COR-L47 (cell line): ENCODE measurements at regions not wholly inside any gene's neighbourhood (a gene's known extent, or its start where the extent isn't known, plus 50 kb on each side); places are given as distances from the start of the nearest gene placed in this dataset.

Experiments
- DNase-seq: peaks from one replicate; lab custom pipeline; 2025; lab: John Stamatoyannopoulos, UW

GRCh38 chr16:64459402-64459801 is 662.5 kb downstream of the CDH11 start:
- no peak for DNase-seq

GRCh38 chr16:64455275-64455674 is 666.6 kb downstream of the CDH11 start:
- DNase-seq = no peak

- no peak for DNase-seq
Observed at GRCh38 chr16:64453646-64454045, 668.2 kb downstream of the CDH11 start.

GRCh38 chr16:64452446-64452845 is 669.4 kb downstream of the CDH11 start:
- DNase-seq = no peak

GRCh38 chr16:64450177-64450576 is 671.7 kb downstream of the CDH11 start:
- no peak for DNase-seq

GRCh38 chr16:64449506-64449905 is 672.4 kb downstream of the CDH11 start:
- no peak for DNase-seq

GRCh38 chr16:64445649-64446048 is 676.2 kb downstream of the CDH11 start:
- no peak for DNase-seq

GRCh38 chr16:64445245-64445644 is 676.6 kb downstream of the CDH11 start:
- no peak for DNase-seq

- DNase-seq = no peak
Observed at GRCh38 chr16:64440421-64440831, 681.4 kb downstream of the CDH11 start.

- no peak for DNase-seq
Observed at GRCh38 chr16:64440005-64440404, 681.9 kb downstream of the CDH11 start.

GRCh38 chr16:64437706-64438324 is 684.0 kb downstream of the CDH11 start:
- DNase-seq = no peak

GRCh38 chr16:64434526-64435069 is 687.3 kb downstream of the CDH11 start:
- DNase-seq = no peak

- no peak for DNase-seq
Observed at GRCh38 chr16:64428463-64429113, 693.3 kb downstream of the CDH11 start.

- no peak for DNase-seq
Observed at GRCh38 chr16:64426131-64426666, 695.7 kb downstream of the CDH11 start.

GRCh38 chr16:64425381-64425780 is 696.5 kb downstream of the CDH11 start:
- DNase-seq = no peak

- no peak for DNase-seq
Observed at GRCh38 chr16:64422259-64422658, 699.6 kb downstream of the CDH11 start.

- no peak for DNase-seq
Observed at GRCh38 chr16:64421515-64421914, 700.3 kb downstream of the CDH11 start.

- DNase-seq = no peak
Observed at GRCh38 chr16:64419832-64420231, 702.0 kb downstream of the CDH11 start.

- DNase-seq = no peak
Observed at GRCh38 chr16:64417711-64418227, 704.1 kb downstream of the CDH11 start.

- DNase-seq = no peak
Observed at GRCh38 chr16:64416216-64417005, 705.5 kb downstream of the CDH11 start.

- DNase-seq = no peak
Observed at GRCh38 chr16:64412578-64413280, 709.1 kb downstream of the CDH11 start.

- DNase-seq = no peak
Observed at GRCh38 chr16:64410306-64410705, 711.6 kb downstream of the CDH11 start.
